Stimulated activated CD4-positive, alpha-beta T cell treated with anti-CD3 and anti-CD28 coated beads, Interleukin-12 subunit alpha, Interleukin-12 subunit beta, amount 100 ng/mL, for 48 hours (primary cell): ENCODE measurements at regions not wholly inside any gene's neighbourhood (a gene's known extent, or its start where the extent isn't known, plus 50 kb on each side); places are given as distances from the start of the nearest gene placed in this dataset.
"Not testable (repeated sequence)": the region's sequence is repeated elsewhere in the genome, so short reads cannot be mapped to it uniquely, and the experiment has no call there.

Source experiments
- DNase-seq, 3 donors: peaks; one replicate each; pipeline ENCODE4 v3.0.0-alpha.2; 2020; ENCODE audit warnings: low read depth in 2 of 3, low spot score in 1 of 3

- DNase-seq, result no peak
These were observed 131.0 kb downstream of the ATXN3L start for GRCh38 chrX:13188731-13189309.

- DNase-seq, result not testable (repeated sequence)
These were observed 133.2 kb downstream of the ATXN3L start for GRCh38 chrX:13186643-13187042.

GRCh38 chrX:13180807-13181206 is 136.4 kb upstream of the FAM9C start:
- DNase-seq, result no peak

- no peak for DNase-seq
These were observed 135.2 kb upstream of the FAM9C start for GRCh38 chrX:13179586-13179985.

DNA sequence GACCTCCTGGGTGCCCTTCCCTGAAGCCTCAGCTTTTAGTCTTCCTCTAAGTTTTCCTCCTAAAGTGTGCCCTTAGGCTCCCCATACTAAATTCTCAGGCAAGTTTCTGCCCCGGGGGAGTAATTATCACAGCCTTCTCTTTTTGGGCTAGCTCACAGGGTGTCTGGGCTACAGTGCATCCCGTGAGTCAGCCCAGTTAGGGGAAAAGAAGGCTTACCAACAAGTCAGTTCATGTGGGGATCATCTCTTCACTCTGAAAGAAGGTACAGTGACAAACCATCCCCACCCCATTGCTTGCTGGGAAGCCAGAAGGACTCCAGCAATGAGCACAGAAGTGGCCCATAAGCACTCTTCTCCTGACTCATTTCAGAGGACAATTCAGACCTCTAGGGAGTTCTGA is 134.7 kb upstream of the FAM9C start:
- DNase-seq, result no peak

- DNase-seq, result no peak
These were observed 133.6 kb upstream of the FAM9C start for GRCh38 chrX:13177921-13178566.

GRCh38 chrX:13175056-13175455 is 130.6 kb upstream of the FAM9C start:
- DNase-seq, result no peak

DNA sequence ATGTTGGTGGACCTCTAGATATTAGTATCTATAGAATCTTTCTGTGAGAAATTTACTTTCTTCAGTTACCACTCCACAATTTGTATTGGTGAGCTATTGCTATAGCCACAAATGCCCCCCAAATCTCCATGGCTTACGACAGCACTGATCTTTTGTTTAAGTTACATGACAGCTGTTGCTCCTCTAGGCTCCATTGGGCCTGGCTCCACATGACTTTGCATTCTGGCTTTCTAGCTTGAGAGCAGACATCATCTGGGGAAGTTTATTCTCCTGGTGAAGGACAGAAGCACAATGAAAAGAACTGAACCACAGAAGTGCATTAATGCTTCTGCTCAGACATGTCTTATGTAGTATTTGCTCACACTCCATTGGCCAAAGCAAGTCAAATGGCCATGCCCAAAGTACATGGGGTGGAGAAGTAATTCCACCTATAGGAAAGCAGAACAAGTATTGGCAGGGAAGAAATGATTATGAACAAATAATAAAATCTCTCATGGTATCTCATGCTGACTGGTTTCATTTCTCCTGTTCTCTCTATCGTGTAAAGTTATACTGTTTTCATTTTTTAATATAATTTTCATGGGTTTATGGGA is 126.6 kb upstream of the FAM9C start:
- no peak for DNase-seq

- DNase-seq, result no peak
These were observed 125.3 kb upstream of the FAM9C start for GRCh38 chrX:13169684-13170083.

GRCh38 chrX:13168269-13168668 is 123.8 kb upstream of the FAM9C start:
- DNase-seq, result no peak

DNA sequence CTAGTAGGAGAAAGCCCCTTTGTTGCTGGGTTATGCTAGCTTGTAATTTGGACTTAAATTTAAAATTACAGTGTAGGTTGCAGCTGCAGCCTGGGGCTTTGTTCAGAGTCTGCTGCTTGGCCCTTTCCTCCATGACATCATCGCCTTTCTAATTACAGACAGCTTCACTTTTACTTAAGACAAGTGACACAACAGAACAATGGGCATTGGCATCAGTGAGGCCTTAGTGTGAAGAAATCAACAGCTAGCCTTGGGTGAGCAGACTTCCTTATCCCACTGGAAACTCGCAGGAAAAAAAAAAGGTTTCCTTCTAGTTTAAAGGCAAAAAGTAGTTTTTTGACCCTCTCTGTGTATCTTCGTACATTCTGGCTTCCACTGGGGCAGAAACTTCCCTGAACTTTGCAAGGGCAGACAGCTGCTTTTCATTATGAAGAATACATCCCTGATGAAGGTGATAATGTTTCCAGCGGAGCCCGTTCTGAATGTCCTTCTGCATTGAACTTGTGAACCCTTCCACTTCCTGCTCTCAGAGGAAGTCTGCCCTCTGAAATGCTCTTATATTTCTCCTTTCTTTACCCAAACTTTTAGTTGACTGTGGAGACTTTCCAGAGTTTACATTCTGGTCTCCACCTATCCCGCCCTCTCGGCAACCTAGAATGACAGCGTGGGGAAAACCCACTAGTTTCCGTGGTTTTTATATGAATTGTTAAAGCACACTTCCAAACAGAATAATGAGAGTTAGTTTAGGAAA is 123.2 kb upstream of the FAM9C start:
- DNase-seq, result peak in 2 of 3 donors; percentile 5 to 14

DNA sequence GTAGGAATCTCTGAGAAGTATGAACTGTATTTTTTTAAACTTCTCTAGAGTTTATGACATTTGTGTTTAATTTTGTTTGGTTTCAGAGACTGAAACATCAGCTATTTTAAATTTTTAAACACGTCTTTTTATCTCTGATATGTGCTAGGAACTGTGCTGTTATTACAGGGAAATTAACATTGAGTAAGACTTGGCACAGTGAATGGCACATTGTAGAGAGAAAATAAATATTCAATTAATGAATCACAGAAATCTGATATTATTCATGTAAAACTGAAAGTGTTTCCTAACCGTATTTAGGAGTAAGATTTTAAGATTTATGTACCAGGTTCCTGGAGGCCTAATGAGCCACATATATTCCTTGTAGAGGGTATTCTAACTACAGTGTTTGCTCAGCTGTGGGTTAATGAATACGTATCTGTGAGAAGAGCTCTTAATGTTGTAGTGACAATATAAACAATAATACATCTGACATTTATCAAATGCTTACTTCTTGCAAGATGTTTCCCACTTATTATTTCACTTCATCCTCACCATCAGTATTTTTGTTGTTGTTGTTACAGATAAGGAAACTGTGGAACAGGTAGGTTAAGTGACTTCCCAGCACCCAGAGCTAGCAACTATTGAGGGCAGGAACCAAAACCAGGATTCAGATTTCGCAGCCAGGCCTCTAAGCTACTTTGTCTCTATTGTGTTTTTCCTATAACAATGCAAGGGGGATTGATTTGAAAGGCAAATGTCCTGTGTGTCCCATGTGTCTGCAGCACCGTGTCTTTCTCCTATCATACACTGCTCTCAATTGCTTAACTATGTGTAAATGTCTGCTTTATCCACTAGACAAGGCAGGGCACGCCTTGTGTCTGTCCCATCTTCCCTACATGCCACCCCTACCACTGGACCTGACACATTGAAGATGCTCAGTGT is 121.1 kb upstream of the FAM9C start:
- DNase-seq, result no peak

GRCh38 chrX:13164611-13165010 is 120.2 kb upstream of the FAM9C start:
- no peak for DNase-seq

DNA sequence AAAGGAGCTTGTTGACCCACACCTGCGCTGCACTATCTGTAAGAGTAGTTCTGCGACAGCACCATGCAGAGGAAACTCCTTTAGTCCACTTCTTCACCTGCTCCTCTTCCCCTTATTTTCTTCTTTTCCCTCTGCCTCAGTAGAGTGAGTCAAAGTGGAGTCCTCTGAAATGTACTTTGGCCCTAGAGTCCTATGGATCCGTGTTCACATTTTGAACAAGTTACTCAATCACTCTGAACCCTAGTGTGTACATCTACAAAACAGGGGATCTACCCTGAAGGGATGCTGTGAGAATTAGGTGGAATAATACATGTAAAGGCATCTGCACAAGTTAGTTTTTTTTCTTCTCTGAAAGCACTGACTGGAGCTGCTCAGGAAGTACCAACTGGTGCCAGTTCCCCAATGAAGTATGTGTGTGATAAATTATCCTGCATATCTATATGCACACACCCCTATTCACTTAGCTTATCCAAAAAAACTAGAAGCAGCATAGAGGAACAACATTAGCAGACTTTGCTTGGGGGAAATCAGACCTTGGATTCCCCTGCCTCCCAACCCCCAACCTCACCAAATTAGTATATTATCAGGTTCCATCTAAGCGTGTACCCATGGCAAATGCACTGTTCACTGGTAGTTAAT is 118.5 kb upstream of the FAM9C start:
- no peak for DNase-seq

- no peak for DNase-seq
These were observed 115.5 kb upstream of the FAM9C start for GRCh38 chrX:13159886-13160285.

DNA sequence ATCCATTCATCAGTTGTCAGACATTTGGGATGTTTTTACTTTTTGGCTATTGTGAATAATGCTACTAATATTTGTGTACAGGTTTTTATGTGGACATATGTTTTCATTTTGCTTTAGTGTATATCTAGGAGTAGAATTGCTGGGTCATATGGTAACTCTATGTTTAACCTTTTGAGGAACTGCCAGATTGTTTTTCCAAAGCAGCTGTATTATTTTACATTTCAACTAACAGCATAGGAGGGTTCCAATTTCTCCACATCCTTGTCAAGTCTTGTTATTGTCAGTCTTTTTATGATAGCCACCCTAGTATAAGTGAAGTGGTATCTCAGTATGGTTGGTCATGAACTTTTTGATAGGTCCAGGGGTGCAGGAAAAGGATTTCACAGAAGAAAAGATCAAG is 114.5 kb upstream of the FAM9C start:
- DNase-seq, result no peak

DNA sequence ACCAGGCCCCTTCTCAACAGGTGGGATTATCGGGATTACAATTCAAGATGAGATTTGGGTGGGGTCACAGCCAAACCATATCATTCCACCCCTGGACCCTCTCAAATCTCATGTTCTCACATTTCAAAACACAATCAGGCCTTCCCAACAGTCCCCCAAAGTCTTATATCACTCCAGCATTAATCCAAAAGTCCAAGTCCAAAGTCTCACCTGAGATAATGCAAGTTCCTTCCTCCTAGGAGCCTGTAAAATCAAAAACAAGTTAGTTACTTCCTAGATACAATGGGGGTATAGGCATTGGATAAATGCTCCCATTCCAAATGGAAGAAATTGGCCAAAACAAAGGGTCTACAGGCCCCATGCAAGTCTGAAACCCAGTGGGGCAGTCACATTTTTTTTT is 111.1 kb upstream of the FAM9C start:
- not testable (repeated sequence) for DNase-seq

DNA sequence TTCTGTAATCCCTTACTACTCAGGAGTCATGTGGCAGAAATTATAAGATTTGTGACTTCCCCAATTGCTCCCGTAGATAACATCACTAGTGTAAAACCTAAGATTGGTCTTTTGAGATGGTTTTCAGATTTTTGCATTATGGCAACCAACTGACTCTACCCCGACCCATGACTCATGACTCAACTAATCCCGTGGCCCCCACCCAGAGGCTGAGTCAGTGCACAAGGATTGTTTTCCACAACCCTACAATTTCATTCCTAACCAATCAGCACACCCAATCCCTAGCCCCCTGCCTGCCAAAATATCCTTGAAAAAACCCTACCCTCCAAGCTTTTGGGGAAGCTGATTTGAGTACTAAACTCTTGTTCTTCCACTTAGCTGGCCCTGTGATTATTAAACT is 109.4 kb upstream of the FAM9C start:
- DNase-seq, result no peak

DNA sequence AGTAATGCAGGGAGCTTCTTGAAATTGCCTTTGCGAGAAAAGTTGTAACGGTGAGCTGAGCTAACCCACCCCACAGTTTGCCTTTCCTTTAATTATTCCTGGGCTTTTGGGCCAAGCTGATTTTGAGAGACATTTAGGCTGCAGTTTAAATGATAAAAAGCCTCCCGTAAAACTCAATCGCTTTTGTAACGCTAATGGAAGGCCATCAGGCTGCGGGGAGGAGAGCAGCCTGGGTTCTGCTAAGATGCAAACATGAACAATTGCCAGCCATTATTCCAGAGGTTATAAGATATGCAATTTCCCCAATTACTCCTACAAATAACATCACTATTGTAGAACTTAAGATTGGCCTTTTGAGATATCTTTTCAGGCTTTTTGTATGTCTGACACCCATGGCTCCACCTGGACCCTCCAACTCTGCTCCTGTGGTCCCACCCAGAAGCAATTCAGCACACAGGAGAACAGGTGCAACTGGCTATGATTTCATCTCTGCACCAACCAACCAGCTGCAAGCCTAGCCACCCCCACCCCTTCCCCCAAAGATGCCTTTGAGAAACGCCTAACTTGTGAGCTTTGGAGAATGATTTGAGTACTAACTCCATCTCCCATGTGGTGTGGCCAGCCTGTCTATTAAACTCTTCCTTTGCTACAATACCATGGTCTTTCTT is 108.2 kb upstream of the FAM9C start:
- no peak for DNase-seq
